A549 (cell line): ENCODE measurements at regions not wholly inside any gene's neighbourhood (a gene's known extent, or its start where the extent isn't known, plus 50 kb on each side); places are given as distances from the start of the nearest gene placed in this dataset.

ENCODE experiments used
- BHLHE40 ChIP-seq: IDR thresholded peaks from 2 replicates; pipeline ENCODE4 v1.6.1; 2012; ENCODE audit warnings: low read depth, low read length, inconsistent platforms
- CTCF ChIP-seq: fragments of >200 bp; sonication (Bioruptor Twin); formaldehyde crosslinking; IDR thresholded peaks from 3 replicates; pipeline ENCODE4 v1.5.1; 2016
- ELK1 ChIP-seq: fragments of 150-350 bp; IDR thresholded peaks from 2 replicates; pipeline ENCODE4 v1.6.1; 2014; ENCODE audit warnings: low read depth, mild to moderate bottlenecking, low read length
- EP300 ChIP-seq, 2 experiments: fragments of >200 bp; sonication (Bioruptor Twin); formaldehyde crosslinking; IDR thresholded peaks; 2 replicates in 1 of 2; 3 replicates in 1 of 2; pipeline ENCODE4 v1.6.1; 2016 to 2017
- MAX ChIP-seq: IDR thresholded peaks from 2 replicates; pipeline ENCODE4 v1.6.1; 2012
- MYC ChIP-seq: IDR thresholded peaks from 2 replicates; pipeline ENCODE4 v1.6.1; 2012; ENCODE audit warnings: mild to moderate bottlenecking, inconsistent platforms, low read length, improper control_type of control experiment, borderline replicate concordance
- NFE2L2 ChIP-seq: fragments of 150-350 bp; conservative IDR thresholded peaks from 2 replicates; pipeline ENCODE4 v1.6.1; 2014; ENCODE audit warnings: low read length
- NR3C1 ChIP-seq: fragments of >200 bp; sonication (Bioruptor Twin); formaldehyde crosslinking; IDR thresholded peaks from 3 replicates; pipeline ENCODE4 v1.6.1; 2017
- PBX3 ChIP-seq: IDR thresholded peaks from 2 replicates; pipeline ENCODE4 v1.6.1; 2012
- REST ChIP-seq: fragments of 200-600 bp; sonication (generic); IDR thresholded peaks from 2 replicates; pipeline ENCODE4 v1.6.1; 2016; ENCODE audit warnings: antibody characterized with exemption, mild to moderate bottlenecking, moderate library complexity
- RFX5 ChIP-seq: fragments of 450-650 bp; IDR thresholded peaks from 2 replicates; pipeline ENCODE4 v1.7.1; 2014; ENCODE audit warnings: antibody characterized with exemption, mild to moderate bottlenecking, moderate library complexity

GRCh38 chr22:49034836-49035817 is 792.5 kb downstream of the BRD1 start:
- TF ChIP-seq PBX3 = no peak
- no peak for TF ChIP-seq ELK1
- TF ChIP-seq NFE2L2 = no peak
- TF ChIP-seq EP300 (IDR thresholded peaks at IDR 0.05) = no peak
- no peak for TF ChIP-seq CTCF
- TF ChIP-seq MAX = no peak
- no peak for TF ChIP-seq REST
- TF ChIP-seq RFX5 = no peak
- no peak for TF ChIP-seq BHLHE40
- no peak for TF ChIP-seq NR3C1
- no peak for TF ChIP-seq MYC
